ENCODE measurements at regions not wholly inside any gene's neighbourhood (a gene's known extent, or its start where the extent isn't known, plus 50 kb on each side); places are given as distances from the start of the nearest gene placed in this dataset.

DNA sequence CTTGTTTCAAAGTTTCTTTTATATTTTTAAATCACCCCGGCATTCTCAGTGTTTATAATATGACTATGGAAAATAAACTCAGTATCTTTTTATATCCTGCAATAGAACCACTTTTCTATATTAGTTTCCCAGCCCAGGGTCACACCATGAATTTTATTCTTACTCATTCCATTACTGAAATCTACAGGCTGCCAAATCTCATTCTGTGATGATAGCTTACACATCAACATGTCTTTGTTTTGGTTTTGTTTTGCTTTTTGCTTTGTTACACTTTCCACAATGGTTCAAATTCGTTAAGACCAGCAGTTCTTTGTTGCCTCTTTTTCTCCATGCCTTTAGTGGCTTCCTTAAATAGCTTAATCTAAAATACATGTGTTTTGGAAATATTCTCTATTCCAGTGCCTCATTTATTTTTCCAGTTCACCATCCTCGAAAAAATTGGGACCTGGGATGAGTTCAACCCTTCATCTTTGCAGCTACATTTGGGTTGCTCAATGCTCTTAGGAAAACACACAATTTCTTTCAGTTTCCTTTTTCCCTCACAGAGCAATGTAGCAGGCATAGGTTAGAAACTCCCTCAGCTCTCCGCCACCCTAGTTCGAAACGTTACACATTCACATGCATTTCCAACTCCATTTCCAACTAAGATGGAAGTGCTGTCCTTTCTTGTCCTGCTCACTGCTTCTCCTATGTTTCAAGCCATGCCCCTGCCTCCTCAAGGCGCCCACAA, 1146.3 kb downstream of the MAT2B start:
- intact Hi-C loops (cut with DNase I), result no loop called here
- no peak for DNase-seq (ENCODE audit: low spot score)

DNA sequence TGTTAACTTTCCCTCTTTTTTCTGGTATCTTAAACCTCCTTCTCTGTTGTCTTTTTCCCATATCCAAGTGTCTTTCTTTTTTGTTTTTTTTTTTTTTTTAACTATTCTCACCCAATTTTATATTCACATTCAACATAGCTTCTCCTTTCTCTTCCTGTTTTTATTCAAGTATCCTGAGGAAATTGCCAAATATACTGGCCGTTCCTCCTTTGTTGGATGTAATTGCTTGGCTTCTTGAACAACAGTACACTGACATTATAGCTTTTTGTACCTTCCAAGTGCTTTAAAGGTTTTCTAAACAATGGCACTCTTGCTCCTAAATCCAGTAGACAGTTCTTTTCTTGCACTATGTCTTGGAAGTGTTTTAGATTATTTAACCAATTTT, 1146.8 kb downstream of the MAT2B start:
- DNase-seq (ENCODE audit: low spot score), result no peak
- intact Hi-C loops (cut with DNase I), result no loop called here

DNA sequence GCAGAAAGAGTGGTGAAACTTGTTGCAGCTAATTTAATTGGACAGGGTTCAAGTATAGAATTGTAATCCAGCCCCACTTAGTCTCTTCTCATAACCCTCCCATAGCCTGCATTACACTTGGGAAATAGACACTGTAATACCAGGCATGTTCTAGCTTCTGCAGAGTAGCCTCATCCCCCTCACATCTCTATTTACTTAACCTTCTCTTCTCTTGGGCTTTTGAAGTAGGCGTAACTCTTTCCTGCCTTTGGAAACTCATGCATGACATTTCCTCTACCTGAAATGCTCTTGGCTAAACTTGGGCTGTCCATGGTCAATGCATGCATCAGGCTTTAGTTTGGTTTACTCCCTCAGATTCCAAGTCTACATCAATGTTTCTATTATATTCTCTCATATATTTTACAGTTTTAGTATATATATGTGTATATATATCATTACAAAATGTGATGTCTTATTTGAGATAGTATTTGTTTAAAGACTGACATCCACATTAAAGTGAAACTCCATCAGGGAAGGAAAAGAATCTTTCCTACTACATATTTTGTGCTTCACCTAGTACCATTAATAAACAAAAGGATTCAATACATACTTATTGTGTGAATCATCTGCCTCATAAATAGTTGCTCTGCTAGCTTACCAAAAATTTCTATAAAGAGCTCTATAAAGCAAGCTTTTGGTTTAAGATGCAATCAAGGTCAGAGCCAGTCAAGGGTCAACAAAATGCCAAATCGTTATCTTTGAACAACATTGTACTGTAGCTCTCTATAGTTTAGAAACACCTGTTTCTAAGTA, 1158.0 kb downstream of the MAT2B start:
- intact Hi-C loops (cut with DNase I), result no loop called here
- no peak for DNase-seq (ENCODE audit: low spot score)

DNA sequence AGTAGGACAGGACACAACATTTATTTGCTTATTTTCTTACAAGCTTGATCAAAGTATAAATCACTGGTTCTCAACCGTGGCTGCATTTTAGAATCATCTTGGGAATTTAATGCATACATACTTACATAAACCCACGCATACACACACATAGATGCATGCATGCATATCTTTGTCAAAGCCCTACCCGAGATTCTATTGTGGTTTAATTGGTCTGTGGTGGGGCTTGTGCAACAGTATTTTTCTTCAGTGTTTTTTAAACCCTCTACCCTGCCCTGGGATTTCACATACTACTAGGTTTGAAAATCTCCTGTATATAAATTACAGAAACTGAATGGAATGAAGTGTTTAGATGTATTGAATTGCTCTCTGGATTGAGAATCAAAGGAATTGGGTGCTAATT, 1166.2 kb downstream of the MAT2B start:
- DNase-seq (ENCODE audit: low spot score), result no peak
- intact Hi-C loops (cut with DNase I), result no loop called here

- no peak for DNase-seq (ENCODE audit: low spot score)
- intact Hi-C loops (cut with DNase I), result no loop called here
Measured at GRCh38 chr5:164672205-164672604, 1166.8 kb downstream of the MAT2B start.

DNA sequence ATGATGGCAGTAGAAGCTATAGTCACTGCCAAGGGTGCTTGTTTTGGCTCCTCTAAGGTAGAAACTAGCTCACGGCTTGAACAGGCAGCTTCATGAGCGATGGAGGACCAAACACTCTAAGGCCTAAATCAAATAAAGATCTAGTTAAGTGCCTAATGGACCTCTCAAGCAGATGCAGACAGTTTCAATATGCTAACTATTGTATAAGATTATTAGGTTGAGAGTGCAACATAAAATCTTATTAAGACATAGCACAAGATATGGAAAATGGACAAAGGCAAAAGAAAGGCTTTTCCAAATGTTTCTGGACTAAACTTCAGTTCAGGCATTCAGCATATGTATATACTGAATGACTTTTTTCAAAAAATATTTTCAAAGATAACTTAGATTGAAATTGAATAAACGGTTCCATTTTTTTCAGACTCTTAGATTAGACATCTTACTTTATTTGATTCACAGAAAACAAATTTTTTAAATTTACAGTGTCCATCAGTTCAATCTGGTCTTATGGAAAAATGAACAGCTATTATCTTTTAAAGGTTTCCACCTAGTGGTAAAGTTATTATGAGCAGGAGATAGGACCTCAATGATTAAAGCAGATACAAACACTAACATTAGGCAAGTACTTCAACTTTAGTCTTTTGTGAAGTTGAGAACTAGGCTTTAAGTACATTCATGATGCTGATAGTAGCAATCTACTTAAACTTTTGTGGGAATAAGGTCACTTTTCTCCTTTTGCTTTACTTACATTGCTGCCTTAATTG, 1167.7 kb downstream of the MAT2B start:
- no peak for DNase-seq (ENCODE audit: low spot score)
- intact Hi-C loops (cut with DNase I), result no loop called here

GRCh38 chr5:164679461-164679860, 1174.0 kb downstream of the MAT2B start:
- DNase-seq (ENCODE audit: low spot score), result no peak
- intact Hi-C loops (cut with DNase I), result no loop called here

GRCh38 chr5:164680216-164680615, 1174.8 kb downstream of the MAT2B start:
- intact Hi-C loops (cut with DNase I), result no loop called here
- DNase-seq (ENCODE audit: low spot score), result no peak

GRCh38 chr5:164680812-164681520, 1175.5 kb downstream of the MAT2B start:
- no peak for DNase-seq (ENCODE audit: low spot score)
- intact Hi-C loops (cut with DNase I), result no loop called here

- intact Hi-C loops (cut with DNase I), result no loop called here
- no peak for DNase-seq (ENCODE audit: low spot score)
Measured at GRCh38 chr5:164687391-164687790, 1182.0 kb downstream of the MAT2B start.

- intact Hi-C loops (cut with DNase I), result no loop called here
- DNase-seq (ENCODE audit: low spot score), result no peak
Measured at GRCh38 chr5:164688437-164688836, 1183.0 kb downstream of the MAT2B start.

GRCh38 chr5:164708831-164709230, 1203.4 kb downstream of the MAT2B start:
- DNase-seq (ENCODE audit: low spot score), result no peak

DNA sequence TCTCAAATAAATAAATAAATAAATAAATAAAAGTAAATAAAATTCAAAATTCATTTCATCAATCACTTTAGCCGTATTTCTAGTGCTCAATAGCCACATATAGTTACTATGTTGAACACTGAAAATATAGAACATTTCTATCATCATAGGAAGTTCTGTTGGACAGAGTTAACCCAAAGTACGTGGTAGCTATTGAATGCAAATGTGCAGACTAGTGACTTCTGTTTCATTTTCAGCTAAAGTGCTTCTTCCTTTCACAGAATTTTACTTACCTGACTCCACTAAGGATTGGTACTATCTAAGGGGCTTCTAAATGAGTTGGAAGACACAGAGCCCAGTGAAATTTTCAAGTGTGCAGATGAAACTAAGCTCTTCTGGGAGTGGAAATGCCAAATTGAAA, 1208.3 kb downstream of the MAT2B start:
- intact Hi-C loops (cut with DNase I), result no loop called here
- no peak for DNase-seq (ENCODE audit: low spot score)

More at GRCh38 chr5:164708831-164709230, 1203.4 kb downstream of the MAT2B start:
- intact Hi-C loops (cut with DNase I), result no loop called here

GRCh38 chr5:164721116-164721515, 1215.7 kb downstream of the MAT2B start:
- intact Hi-C loops (cut with DNase I), result no loop called here
- DNase-seq (ENCODE audit: low spot score), result no peak

- intact Hi-C loops (cut with DNase I), result no loop called here
- DNase-seq (ENCODE audit: low spot score), result no peak
Measured at GRCh38 chr5:164721656-164722055, 1216.2 kb downstream of the MAT2B start.

GRCh38 chr5:164722702-164723101, 1217.3 kb downstream of the MAT2B start:
- DNase-seq (ENCODE audit: low spot score), result no peak
- intact Hi-C loops (cut with DNase I), result no loop called here

DNA sequence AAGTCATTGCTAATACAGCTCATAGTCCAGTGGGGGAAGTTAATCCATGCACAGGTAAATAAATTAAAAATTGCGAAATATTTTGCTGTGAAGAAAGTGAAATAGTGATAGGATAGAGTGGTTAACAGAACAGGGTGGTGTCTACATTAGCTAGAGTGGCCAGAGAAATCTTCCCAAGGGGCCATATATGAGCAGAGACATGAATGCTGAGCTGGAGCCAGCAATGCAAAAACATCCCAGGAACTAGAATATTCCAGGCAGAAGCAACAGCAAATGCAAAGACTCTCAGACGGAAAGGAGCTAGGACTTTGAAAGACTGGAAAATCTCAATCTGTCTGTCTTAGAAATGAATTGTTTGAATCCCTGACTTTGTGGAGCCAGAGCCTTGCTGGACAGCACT, 1221.6 kb downstream of the MAT2B start:
- DNase-seq (ENCODE audit: low spot score), result no peak
- intact Hi-C loops (cut with DNase I), result no loop called here

DNA sequence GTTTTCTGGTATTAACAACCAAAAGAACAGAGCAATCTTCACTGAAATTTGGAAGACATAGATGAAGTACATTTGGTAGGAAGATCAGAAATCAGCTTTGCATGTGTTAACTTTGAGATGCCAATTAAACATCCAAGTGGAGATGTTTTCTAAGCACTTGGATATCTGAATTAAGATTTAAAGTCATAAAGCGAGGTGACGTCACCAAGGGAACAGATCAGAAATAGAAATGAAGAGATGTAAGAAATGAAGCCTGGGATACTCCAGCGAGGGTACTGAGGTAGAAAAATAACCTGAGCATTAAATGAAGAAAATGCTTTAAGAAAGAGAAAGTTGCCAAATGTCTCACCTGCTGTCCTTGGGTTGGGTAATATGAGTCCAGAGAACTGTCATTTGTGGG, 1223.3 kb downstream of the MAT2B start:
- no peak for DNase-seq (ENCODE audit: low spot score)
- intact Hi-C loops (cut with DNase I), result no loop called here

DNA sequence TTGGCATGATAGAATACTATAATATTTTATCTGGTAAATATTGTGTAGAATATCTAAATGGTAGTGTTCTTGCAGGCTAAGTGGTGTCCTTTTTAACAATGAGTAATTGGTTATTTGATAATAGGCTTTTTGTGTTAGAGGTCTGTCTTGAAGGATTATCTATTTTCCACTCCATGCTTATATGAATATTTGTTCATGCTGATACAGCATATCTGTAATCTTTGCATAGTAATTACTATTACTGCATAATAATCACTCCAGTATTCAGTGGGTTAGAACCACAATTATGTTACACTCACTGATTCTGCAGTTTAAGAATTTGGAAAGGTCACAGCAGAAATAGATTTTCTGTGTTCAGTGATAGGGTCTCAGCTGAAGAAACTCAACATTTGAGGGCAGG, 1229.9 kb downstream of the MAT2B start:
- no peak for DNase-seq (ENCODE audit: low spot score)

DNA sequence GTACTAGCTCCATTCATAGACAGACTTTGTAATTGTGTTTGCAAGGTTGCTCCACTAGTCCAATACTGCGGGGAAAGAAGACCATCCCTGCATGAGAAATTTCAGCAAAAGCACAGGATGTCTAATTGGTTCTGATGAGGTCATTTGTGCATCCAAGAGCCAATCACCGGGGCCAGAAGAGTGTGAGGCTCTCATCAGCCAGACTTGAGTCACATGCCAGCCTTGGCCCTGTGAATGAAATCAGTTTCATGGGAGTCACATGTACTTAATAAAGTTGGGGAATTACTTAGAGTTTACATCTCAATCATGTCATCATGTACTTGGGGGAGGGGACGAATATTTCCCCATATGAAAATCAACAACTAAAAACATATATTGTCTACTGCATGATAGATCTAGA, 1236.0 kb downstream of the MAT2B start:
- intact Hi-C loops (cut with DNase I), result no loop called here
- no peak for DNase-seq (ENCODE audit: low spot score)

More for the DNA sequence above, 1229.9 kb downstream of the MAT2B start:
- intact Hi-C loops (cut with DNase I), result no loop called here

Data from cardiac septum (tissue), 1 donor.